Glutamatergic neuron (in vitro differentiated cells): ENCODE measurements at regions not wholly inside any gene's neighbourhood (a gene's known extent, or its start where the extent isn't known, plus 50 kb on each side); places are given as distances from the start of the nearest gene placed in this dataset.

ENCODE experiments used
- DNase-seq: peaks from one replicate; pipeline ENCODE4 v3.0.0; 2022
- H3K27ac Mint-ChIP-seq: one replicate; pipeline ENCODE4 v1.8.0; 2020; ENCODE audit warnings: mild to moderate bottlenecking, mixed read lengths, inconsistent platforms; ENCODE audit not compliant: unreplicated experiment
- H3K27me3 Mint-ChIP-seq: one replicate; pipeline ENCODE4 v1.8.0; 2020; ENCODE audit warnings: mild to moderate bottlenecking, moderate library complexity, mixed read lengths, inconsistent platforms; ENCODE audit not compliant: unreplicated experiment
- H3K36me3 Mint-ChIP-seq: one replicate; pipeline ENCODE4 v1.8.0; 2020; ENCODE audit warnings: mild to moderate bottlenecking, mixed read lengths, inconsistent platforms; ENCODE audit not compliant: unreplicated experiment
- H3K4me1 Mint-ChIP-seq: one replicate; pipeline ENCODE4 v1.8.0; 2020; ENCODE audit warnings: mild to moderate bottlenecking, low read depth, mixed read lengths, inconsistent platforms; ENCODE audit not compliant: unreplicated experiment
- H3K4me3 Mint-ChIP-seq: one replicate; pipeline ENCODE4 v1.8.0; 2020; ENCODE audit warnings: mild to moderate bottlenecking, mixed read lengths, inconsistent platforms; ENCODE audit not compliant: unreplicated experiment
- H3K9me3 Mint-ChIP-seq: one replicate; pipeline ENCODE4 v1.8.0; 2020; ENCODE audit warnings: mild to moderate bottlenecking, moderate library complexity, mixed read lengths, inconsistent platforms; ENCODE audit not compliant: unreplicated experiment
- CTCF ChIP-seq: fragments of 200-600 bp; sonication (generic); IDR thresholded peaks from one replicate; pipeline ENCODE4 v1.5.0; 2021; ENCODE audit not compliant: partially characterized antibody, unreplicated experiment

DNA sequence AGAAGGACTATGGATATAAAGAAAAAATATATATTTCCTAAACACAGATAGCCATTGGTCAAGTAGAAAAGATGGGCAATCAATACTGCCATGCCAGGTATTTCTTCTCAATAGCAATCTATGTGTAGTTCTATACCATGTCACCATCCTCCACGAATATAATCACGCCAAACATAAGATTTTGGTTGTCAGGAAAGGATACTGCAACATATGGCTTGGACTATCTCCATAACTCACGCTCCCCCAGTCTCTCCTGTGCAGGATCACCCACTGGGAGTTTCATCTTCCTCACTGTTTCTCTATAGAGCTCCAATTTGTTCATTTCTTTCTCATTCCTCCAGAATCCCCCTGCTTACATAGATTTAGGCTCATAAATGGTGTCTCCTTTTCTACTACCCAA lies 462.9 kb upstream of the KCNMB2 start:
- Mint-ChIP-seq H3K36me3 (no peaks in the 10 kb centered on the region), H3K4me3 (no peak overlapping the region), H3K27me3 (no peaks in the 10 kb centered on the region), H3K4me1 (peaks cover 6% of the 10 kb centered on the region), H3K9me3 (no peaks in the 10 kb centered on the region), H3K27ac (no peak overlapping the region)
- no peak for DNase-seq
- no peak for TF ChIP-seq CTCF

DNA sequence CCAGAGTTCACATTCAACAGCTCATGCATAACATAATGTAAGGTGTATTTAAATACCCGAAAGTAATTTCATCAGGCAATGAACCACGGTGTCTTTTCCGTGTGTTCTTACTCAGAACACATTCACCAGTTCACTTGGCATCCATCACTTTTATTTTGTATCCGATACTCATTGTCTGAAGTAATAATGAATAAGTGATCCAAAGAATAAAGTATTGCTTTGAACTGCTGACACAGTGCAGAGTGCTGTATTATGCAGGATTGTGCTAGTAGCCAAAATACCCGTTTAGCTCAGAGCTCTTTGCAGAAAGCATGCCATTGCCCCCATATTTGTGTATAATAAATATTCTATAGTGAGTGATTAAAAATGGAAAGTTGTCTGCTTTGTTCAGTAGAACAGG lies 460.9 kb upstream of the KCNMB2 start:
- Mint-ChIP-seq H3K36me3 (no peaks in the 10 kb centered on the region), H3K4me1 (peaks cover 6% of the 10 kb centered on the region), H3K4me3 (no peak overlapping the region), H3K9me3 (no peaks in the 10 kb centered on the region), H3K27ac (no peak overlapping the region), H3K27me3 (no peaks in the 10 kb centered on the region)
- DNase-seq = no peak
- no peak for TF ChIP-seq CTCF

DNA sequence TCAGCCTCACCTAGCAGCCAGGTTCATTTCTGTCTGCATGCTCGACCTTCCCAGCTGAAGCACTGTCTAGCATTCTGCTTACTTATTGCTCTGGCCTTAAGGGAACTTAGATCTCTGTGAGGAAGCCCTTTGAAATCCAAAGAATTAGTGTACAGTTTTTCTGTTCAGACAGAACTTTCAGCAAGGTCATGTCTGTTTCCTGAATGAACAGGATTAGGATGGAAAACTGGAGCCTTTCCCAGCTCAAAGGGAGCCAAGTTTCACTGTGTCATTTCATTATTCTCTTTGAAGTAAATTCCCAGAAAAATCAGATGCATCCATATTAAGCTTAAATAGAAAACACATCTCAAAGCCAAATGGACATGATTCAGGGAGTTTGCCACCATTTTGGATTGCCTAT lies 457.3 kb upstream of the KCNMB2 start:
- Mint-ChIP-seq H3K4me1 (peaks cover 4% of the 10 kb centered on the region), H3K36me3 (no peaks in the 10 kb centered on the region), H3K27me3 (peaks cover 2% of the 10 kb centered on the region), H3K27ac (no peak overlapping the region), H3K4me3 (no peak overlapping the region), H3K9me3 (peaks cover 1% of the 10 kb centered on the region)
- no peak for DNase-seq
- TF ChIP-seq CTCF = no peak

DNA sequence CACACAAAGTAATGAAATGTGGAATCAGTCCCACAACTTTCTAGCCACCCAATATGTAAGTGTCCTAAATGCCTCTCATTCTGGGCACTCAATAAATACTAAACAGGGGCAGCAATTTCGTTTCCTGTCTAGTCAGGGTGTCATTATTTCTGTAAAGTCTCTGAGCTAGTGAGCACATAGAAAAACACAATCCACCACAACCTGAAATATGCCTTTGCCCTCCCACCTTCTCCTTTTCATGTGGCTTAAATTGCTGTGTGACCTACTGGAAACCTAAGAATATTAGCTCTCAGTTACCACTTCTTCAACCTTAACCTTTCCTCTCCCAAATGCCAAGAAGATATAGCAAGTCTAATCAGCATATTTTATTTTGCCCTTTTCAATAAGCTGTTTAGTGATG lies 456.3 kb upstream of the KCNMB2 start:
- Mint-ChIP-seq H3K27ac (no peak overlapping the region), H3K27me3 (peaks cover 2% of the 10 kb centered on the region), H3K4me3 (no peak overlapping the region), H3K9me3 (peaks cover 1% of the 10 kb centered on the region), H3K36me3 (no peaks in the 10 kb centered on the region), H3K4me1 (peaks cover 13% of the 10 kb centered on the region)
- DNase-seq = no peak
- TF ChIP-seq CTCF = no peak

GRCh38 chr3:178082326-178082906 lies 453.8 kb upstream of the KCNMB2 start:
- no peak for TF ChIP-seq CTCF
- peaks cover 1% of the 10 kb centered on the region for H3K9me3 Mint-ChIP-seq
- H3K36me3 Mint-ChIP-seq = no peaks in the 10 kb centered on the region
- no peak for DNase-seq
- peaks cover 2% of the 10 kb centered on the region for H3K27me3 Mint-ChIP-seq
- H3K27ac Mint-ChIP-seq = no peak overlapping the region
- H3K4me1 Mint-ChIP-seq = peaks cover 28% of the 10 kb centered on the region
- H3K4me3 Mint-ChIP-seq = no peak overlapping the region
